WTC11 (cell line): ENCODE measurements at regions not wholly inside any gene's neighbourhood (a gene's known extent, or its start where the extent isn't known, plus 50 kb on each side); places are given as distances from the start of the nearest gene placed in this dataset.

Experiments
- ATAC-seq: fragments of 200-7000 bp; cut with Tn5 transposase; 2 replicates; pipeline ENCODE4 v1.10.0; 2021; ENCODE audit warnings: mild to moderate bottlenecking, moderate library complexity
- CTCF ChIA-PET: fragments of 300-600 bp; sonication (Branson Sonifier 250); formaldehyde crosslinking; loops from one replicate; lab custom pipeline; 2021; ENCODE audit warnings: antibody characterized with exemption; lab: Charles Lee
- POLR2A ChIA-PET: fragments of 350-600 bp; sonication (Branson Sonifier 250); formaldehyde crosslinking; loops from one replicate; lab custom pipeline; 2021; ENCODE audit warnings: antibody characterized with exemption; lab: Charles Lee
- DNase-seq: peaks from one replicate; pipeline ENCODE4 v3.0.0; 2021; ENCODE audit warnings: low spot score
- H3K27ac Mint-ChIP-seq: 2 replicates; pipeline ENCODE4 v1.8.0; 2021; ENCODE audit warnings: mixed read lengths
- H3K27me3 Mint-ChIP-seq: 2 replicates; pipeline ENCODE4 v1.8.0; 2021; ENCODE audit warnings: low read depth, mild to moderate bottlenecking, moderate library complexity, mixed read lengths
- H3K36me3 Mint-ChIP-seq: 2 replicates; pipeline ENCODE4 v1.8.0; 2021; ENCODE audit warnings: mixed read lengths
- H3K4me1 Mint-ChIP-seq: 2 replicates; pipeline ENCODE4 v1.8.0; 2022; ENCODE audit warnings: mixed read lengths
- H3K4me3 Mint-ChIP-seq: 2 replicates; pipeline ENCODE4 v1.8.0; 2021; ENCODE audit warnings: mild to moderate bottlenecking, moderate library complexity, mixed read lengths
- H3K9me3 Mint-ChIP-seq: 2 replicates; pipeline ENCODE4 v1.8.0; 2021; ENCODE audit warnings: mixed read lengths
- ARID4B ChIP-seq: sonication (generic); formaldehyde crosslinking; IDR thresholded peaks from 2 replicates; pipeline ENCODE4 v1.8.0; 2023; ENCODE audit warnings: missing genetic modification reagents, mild to moderate bottlenecking, borderline replicate concordance
- ATF1 ChIP-seq: sonication (generic); formaldehyde crosslinking; IDR thresholded peaks from 2 replicates; pipeline ENCODE4 v1.8.1; 2023; ENCODE audit warnings: mild to moderate bottlenecking, moderate library complexity, missing genetic modification reagents
- ATF6 ChIP-seq: sonication (generic); formaldehyde crosslinking; IDR thresholded peaks from 2 replicates; pipeline ENCODE4 v1.8.1; 2023; ENCODE audit warnings: mild to moderate bottlenecking, missing genetic modification reagents
- CBFB ChIP-seq: sonication (generic); formaldehyde crosslinking; IDR thresholded peaks from 2 replicates; pipeline ENCODE4 v1.8.1; 2022; ENCODE audit warnings: mild to moderate bottlenecking, low read depth, missing genetic modification reagents
- CTCF ChIP-seq: fragments of 200-600 bp; IDR thresholded peaks from 2 replicates; pipeline ENCODE4 v1.8.0; 2022; ENCODE audit warnings: antibody characterized with exemption
- EMX1 ChIP-seq: fragments of 250-450 bp; sonication (Bioruptor Pico); IDR thresholded peaks from 2 replicates; pipeline ENCODE4 v1.8.0; 2021; ENCODE audit warnings: mild to moderate bottlenecking
- FOXK1 ChIP-seq: sonication (generic); formaldehyde crosslinking; IDR thresholded peaks from 2 replicates; pipeline ENCODE4 v1.8.0; 2022; ENCODE audit warnings: mild to moderate bottlenecking, moderate library complexity, missing genetic modification reagents
- FOXP1 ChIP-seq: sonication (generic); formaldehyde crosslinking; IDR thresholded peaks from 2 replicates; pipeline ENCODE4 v1.8.0; 2022; ENCODE audit warnings: missing genetic modification reagents, mild to moderate bottlenecking, moderate library complexity, borderline replicate concordance
- IRF1 ChIP-seq: sonication (generic); formaldehyde crosslinking; IDR thresholded peaks from 2 replicates; pipeline ENCODE4 v1.8.0; 2023; ENCODE audit warnings: missing genetic modification reagents
- JAZF1 ChIP-seq: fragments of 250-450 bp; sonication (Bioruptor Pico); IDR thresholded peaks from 2 replicates; pipeline ENCODE4 v1.9.0; 2021; ENCODE audit warnings: moderate library complexity, mild to moderate bottlenecking, inconsistent platforms
- MXD4 ChIP-seq: fragments of 250-450 bp; sonication (Bioruptor Pico); IDR thresholded peaks from 2 replicates; pipeline ENCODE4 v1.8.0; 2021; ENCODE audit warnings: mild to moderate bottlenecking, moderate library complexity, borderline replicate concordance
- NFYB ChIP-seq: sonication (generic); formaldehyde crosslinking; conservative IDR thresholded peaks from 2 replicates; pipeline ENCODE4 v1.8.0; 2022; ENCODE audit warnings: low read depth, missing genetic modification reagents
- NR1H2 ChIP-seq: sonication (generic); formaldehyde crosslinking; IDR thresholded peaks from 2 replicates; pipeline ENCODE4 v1.9.0; 2021; ENCODE audit warnings: mild to moderate bottlenecking, moderate library complexity, missing genetic modification reagents
- OVOL2 ChIP-seq: fragments of 250-450 bp; sonication (Bioruptor Pico); IDR thresholded peaks from 2 replicates; pipeline ENCODE4 v1.9.0; 2021; ENCODE audit warnings: mild to moderate bottlenecking, borderline replicate concordance
- PREB ChIP-seq: sonication (generic); formaldehyde crosslinking; IDR thresholded peaks from 2 replicates; pipeline ENCODE4 v1.8.1; 2022; ENCODE audit warnings: mild to moderate bottlenecking, missing genetic modification reagents, moderate library complexity, borderline replicate concordance
- SMAD3 ChIP-seq: sonication (generic); formaldehyde crosslinking; IDR thresholded peaks from 2 replicates; pipeline ENCODE4 v1.8.0; 2022; ENCODE audit warnings: missing genetic modification reagents, mild to moderate bottlenecking, borderline replicate concordance
- SP1 ChIP-seq: sonication (generic); formaldehyde crosslinking; conservative IDR thresholded peaks from 2 replicates; pipeline ENCODE4 v1.8.1; 2022; ENCODE audit warnings: missing genetic modification reagents
- TEAD1 ChIP-seq: sonication (generic); formaldehyde crosslinking; IDR thresholded peaks from 2 replicates; pipeline ENCODE4 v1.8.0; 2022; ENCODE audit warnings: mild to moderate bottlenecking, missing genetic modification reagents
- USF1 ChIP-seq: sonication (generic); formaldehyde crosslinking; IDR thresholded peaks from 2 replicates; pipeline ENCODE4 v1.8.0; 2022; ENCODE audit warnings: mild to moderate bottlenecking, missing genetic modification reagents
- ZBTB43 ChIP-seq: sonication (generic); formaldehyde crosslinking; IDR thresholded peaks from 2 replicates; pipeline ENCODE4 v1.8.1; 2023; ENCODE audit warnings: mild to moderate bottlenecking, missing genetic modification reagents
- ZNF263 ChIP-seq: sonication (generic); formaldehyde crosslinking; IDR thresholded peaks from 2 replicates; pipeline ENCODE4 v1.8.1; 2022; ENCODE audit warnings: low read depth, mild to moderate bottlenecking, moderate library complexity, missing genetic modification reagents
- ZNF423 ChIP-seq: fragments of 250-450 bp; sonication (Bioruptor Pico); IDR thresholded peaks from 2 replicates; pipeline ENCODE4 v2.1.2; 2022; ENCODE audit warnings: mild to moderate bottlenecking, moderate library complexity

- ChIA-PET CTCF (interaction anchor here (0.7 kb wide), 1 partner anchor 92 kb away, joined by 3 read pairs; no protein-coding TSS in a partner anchor), POLR2A (no interaction called here)
- H3K27me3 Mint-ChIP-seq: no peaks in the 10 kb centered on the region
- peak; percentile 31 for DNase-seq
- no peak overlapping the region for H3K27ac Mint-ChIP-seq
- H3K4me3 Mint-ChIP-seq: no peak overlapping the region
- H3K9me3 Mint-ChIP-seq: peaks cover 42% of the 10 kb centered on the region
- H3K36me3 Mint-ChIP-seq: peaks cover 13% of the 10 kb centered on the region; the same call in 1 of the 2 replicates
- TF ChIP-seq SP1 (CRISPR knock-in tag) (no peak), ATF1 (CRISPR knock-in tag) (no peak), CTCF (no peak), SMAD3 (CRISPR knock-in tag) (no peak), JAZF1 (CRISPR knock-in tag) (no peak), IRF1 (CRISPR knock-in tag) (no peak), ZNF423 (CRISPR knock-in tag) (no peak), OVOL2 (no peak), TEAD1 (CRISPR knock-in tag) (no peak), ATF6 (CRISPR knock-in tag) (no peak), CBFB (CRISPR knock-in tag) (no peak), FOXP1 (CRISPR knock-in tag) (no peak), MXD4 (CRISPR knock-in tag) (no peak), ZNF263 (no peak), ZBTB43 (CRISPR knock-in tag) (no peak), EMX1 (CRISPR knock-in tag) (no peak), FOXK1 (CRISPR knock-in tag) (no peak), NR1H2 (CRISPR knock-in tag) (no peak)
- H3K4me1 Mint-ChIP-seq: peaks cover 4% of the 10 kb centered on the region; the same call in 1 of the 2 replicates
- peak; percentile 94 for ATAC-seq
Observed at GRCh38 chr4:102165584-102165983, 179.7 kb downstream of the SLC39A8 start.

- Mint-ChIP-seq H3K4me1 (no peaks in the 10 kb centered on the region), H3K27ac (no peak overlapping the region), H3K27me3 (no peaks in the 10 kb centered on the region), H3K9me3 (peaks cover 50% of the 10 kb centered on the region), H3K4me3 (no peak overlapping the region), H3K36me3 (peaks cover 16% of the 10 kb centered on the region; the same call in 1 of the 2 replicates)
- ATAC-seq (no peak), DNase-seq (no peak)
- ChIA-PET POLR2A (no interaction called here), CTCF (no interaction called here)
- TF ChIP-seq SMAD3 (CRISPR knock-in tag) (no peak), ARID4B (CRISPR knock-in tag) (no peak), PREB (CRISPR knock-in tag) (no peak), USF1 (no peak), NFYB (CRISPR knock-in tag) (no peak)
Observed at GRCh38 chr4:102163404-102164140, 181.7 kb downstream of the SLC39A8 start.
